H54 (cell line): ENCODE measurements at regions not wholly inside any gene's neighbourhood (a gene's known extent, or its start where the extent isn't known, plus 50 kb on each side); places are given as distances from the start of the nearest gene placed in this dataset.
A peak's percentile ranks its signal among the peaks of the same experiment; 100 is the strongest.

Experiments
- DNase-seq: peaks from one replicate; pipeline ENCODE4 v3.0.0; 2011; ENCODE audit warnings: low spot score, mixed read lengths; ENCODE audit not compliant: insufficient read length
- FAIRE-seq: peaks from 3 replicates; lab custom pipeline; 2011; peaks lifted over from hg19 to GRCh38; lab: Jason Lieb, UNC
- POLR2A ChIP-seq: IDR thresholded peaks from 2 replicates; pipeline ENCODE4 v1.6.1; 2011; ENCODE audit warnings: low read depth, mild to moderate bottlenecking, low read length

- no peak for TF ChIP-seq POLR2A
- FAIRE-seq (no peak), DNase-seq (no peak)
Observed at GRCh38 chr11:8812438-8812837, 98.6 kb upstream of the AKIP1 start.

DNA sequence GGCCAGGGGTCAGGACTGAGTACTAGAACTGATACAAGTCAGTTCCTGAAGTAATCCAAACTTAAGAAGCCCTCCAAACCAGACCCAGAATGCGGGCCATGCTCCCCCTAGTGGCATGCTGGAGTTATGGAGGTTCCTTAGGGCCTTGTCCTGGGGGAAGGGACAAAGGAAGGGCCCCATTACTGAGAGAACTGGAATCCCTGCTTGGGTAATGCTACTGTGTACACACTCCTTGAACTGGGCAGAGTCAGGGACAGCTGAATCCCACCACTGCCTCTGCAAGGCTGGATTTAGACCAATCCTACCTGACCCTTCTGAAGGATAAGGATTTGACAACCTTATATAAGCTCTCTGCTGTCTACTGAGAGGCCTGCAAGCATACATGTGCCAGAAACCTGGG is 97.3 kb upstream of the AKIP1 start:
- FAIRE-seq = no peak
- TF ChIP-seq POLR2A = no peak
- peak; percentile 87 for DNase-seq

DNA sequence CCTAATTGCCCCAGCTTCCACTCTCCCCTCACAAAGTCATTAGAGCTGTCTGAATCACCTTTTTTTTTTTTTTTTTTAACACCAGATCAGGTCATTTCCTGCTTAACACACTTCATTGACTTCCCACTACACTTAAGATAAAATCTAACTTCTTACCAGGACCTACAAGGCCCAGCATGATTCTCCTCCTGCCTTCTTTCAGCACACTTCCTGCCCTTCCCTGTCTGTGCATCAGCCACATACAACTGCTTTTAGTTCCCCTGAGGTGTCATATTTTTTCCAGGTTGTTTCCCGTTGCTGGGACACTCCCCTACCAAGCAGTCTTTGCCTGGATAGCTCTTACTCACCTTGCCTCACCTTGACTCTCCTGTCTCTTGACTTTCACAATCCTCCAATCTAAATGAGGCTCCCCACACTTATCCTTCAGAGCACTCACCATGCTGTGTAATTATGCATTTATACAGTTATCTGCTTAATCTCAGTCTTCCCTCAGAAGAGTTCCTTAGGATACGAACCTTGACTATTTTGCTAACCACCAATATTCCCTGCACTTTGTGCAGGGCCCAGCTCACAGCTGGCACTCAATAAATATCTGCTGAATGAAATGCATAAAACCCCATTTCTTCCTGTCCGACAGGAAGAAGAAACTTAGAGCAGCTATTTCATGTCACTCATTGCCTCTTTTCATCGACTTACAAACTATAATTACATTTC is 96.6 kb upstream of the AKIP1 start:
- no peak for FAIRE-seq

DNA sequence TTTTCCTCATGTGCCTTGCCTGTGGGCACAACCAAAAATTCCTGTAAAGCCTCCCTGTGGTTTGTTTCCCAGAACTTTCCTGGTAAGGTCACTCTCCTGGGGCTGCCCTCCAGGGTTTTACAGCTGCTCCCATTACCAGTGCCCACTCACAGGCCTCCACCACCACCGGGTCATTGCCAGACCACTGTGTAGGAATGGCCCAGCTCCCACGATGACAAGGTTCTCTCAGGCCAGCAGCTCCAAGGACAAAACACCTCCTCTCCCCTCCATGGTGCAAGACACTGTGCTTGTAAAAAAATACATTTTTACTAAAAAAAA is 96.1 kb upstream of the AKIP1 start:
- DNase-seq = no peak
- FAIRE-seq = no peak

More for the DNA sequence above, 96.6 kb upstream of the AKIP1 start:
- peak; percentile 62 for DNase-seq
- no peak for TF ChIP-seq POLR2A

GRCh38 chr11:8818421-8818820 is 92.6 kb upstream of the AKIP1 start:
- no peak for FAIRE-seq
- TF ChIP-seq POLR2A = no peak
- no peak for DNase-seq

More for the DNA sequence above, 96.1 kb upstream of the AKIP1 start:
- no peak for TF ChIP-seq POLR2A

- no peak for TF ChIP-seq POLR2A
- DNase-seq = no peak
- FAIRE-seq = no peak
Observed at GRCh38 chr11:8820401-8820800, 90.6 kb upstream of the AKIP1 start.

GRCh38 chr11:8822469-8822868 is 88.5 kb upstream of the AKIP1 start:
- no peak for TF ChIP-seq POLR2A
- FAIRE-seq (no peak), DNase-seq (no peak)

- FAIRE-seq = no peak
Observed at GRCh38 chr11:8823174-8823742, 87.7 kb upstream of the AKIP1 start.

DNA sequence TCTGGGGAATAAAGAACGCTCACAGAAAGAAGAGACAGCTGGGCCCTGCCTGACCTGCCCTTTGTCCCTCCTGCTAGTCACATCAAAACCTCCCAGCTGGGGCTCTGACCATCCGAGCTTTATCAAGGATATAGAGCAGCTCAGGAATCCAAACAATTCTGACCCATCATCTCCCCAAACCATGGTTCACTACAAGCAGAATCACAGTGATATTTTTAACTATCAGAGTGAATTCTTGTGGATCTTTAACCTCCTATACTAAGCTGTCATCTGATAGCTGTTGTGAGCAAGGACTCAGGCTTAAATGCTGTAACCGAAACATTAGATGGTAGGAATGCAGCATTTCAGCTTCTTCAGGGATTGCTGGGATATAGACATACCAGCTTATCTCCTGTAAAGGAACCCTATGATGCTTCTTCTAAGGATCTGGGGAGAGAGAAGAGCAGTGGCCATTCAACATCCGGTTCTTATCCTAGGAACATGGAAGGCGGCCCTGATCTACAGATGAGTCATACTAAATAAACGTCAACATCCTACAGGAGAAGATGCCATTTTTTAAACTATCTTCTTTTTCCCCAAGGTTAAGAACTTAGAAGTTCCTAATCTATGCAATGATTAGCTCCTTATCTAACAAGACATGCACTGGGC is 84.7 kb upstream of the AKIP1 start:
- TF ChIP-seq POLR2A = no peak
- FAIRE-seq = no peak
- no peak for DNase-seq

More at GRCh38 chr11:8823174-8823742, 87.7 kb upstream of the AKIP1 start:
- TF ChIP-seq POLR2A = no peak
- no peak for DNase-seq

GRCh38 chr11:8826901-8827560 is 84.0 kb upstream of the AKIP1 start:
- TF ChIP-seq POLR2A = no peak
- FAIRE-seq (no peak), DNase-seq (no peak)

DNA sequence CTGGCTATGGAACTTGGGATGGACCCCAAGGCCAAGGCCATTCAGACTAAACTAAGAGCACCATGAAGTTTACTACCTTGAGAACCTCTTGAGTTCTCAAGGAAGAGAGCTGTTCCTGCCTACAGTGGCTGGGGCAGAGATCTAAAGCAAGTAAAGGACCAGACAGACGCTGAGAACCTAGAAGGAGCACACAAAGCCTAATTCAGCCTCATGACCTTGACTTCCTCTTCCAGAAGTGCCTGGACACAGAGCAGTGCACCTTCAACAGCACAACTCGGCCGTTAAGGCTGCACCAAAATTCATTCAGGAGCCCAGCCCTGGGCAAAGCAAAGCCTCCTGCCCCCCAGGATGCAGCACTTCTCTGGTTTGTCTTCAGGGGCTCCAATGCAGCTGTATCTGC is 82.9 kb upstream of the AKIP1 start:
- no peak for FAIRE-seq

GRCh38 chr11:8828580-8829361 is 82.2 kb upstream of the AKIP1 start:
- DNase-seq (no peak), FAIRE-seq (no peak)
- TF ChIP-seq POLR2A = no peak

More for the DNA sequence above, 82.9 kb upstream of the AKIP1 start:
- DNase-seq = no peak
- TF ChIP-seq POLR2A = no peak

DNA sequence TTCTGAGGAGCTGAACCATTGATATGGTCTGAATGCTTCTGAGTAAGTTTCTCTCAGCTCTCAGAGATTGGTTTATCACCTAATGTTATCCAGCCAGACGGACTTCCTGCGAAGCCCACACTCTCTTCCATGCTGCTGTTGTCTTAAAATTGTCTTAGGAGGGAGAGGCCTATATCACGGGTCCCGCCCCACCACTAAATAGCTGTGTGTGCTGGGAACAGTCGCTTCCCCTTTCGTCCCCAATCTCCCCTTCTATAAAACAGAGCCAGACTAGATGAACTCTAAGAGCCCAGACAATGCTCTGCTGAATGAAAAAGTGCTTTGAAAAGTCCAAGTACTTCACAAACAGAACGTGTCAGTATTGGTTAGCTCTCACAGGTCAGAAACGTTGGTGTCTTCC is 81.4 kb upstream of the AKIP1 start:
- no peak for DNase-seq
- no peak for FAIRE-seq
- TF ChIP-seq POLR2A = no peak

GRCh38 chr11:8830641-8831040 is 80.3 kb upstream of the AKIP1 start:
- DNase-seq (no peak), FAIRE-seq (no peak)
- no peak for TF ChIP-seq POLR2A
